WERI-Rb-1 (cell line): ENCODE measurements at regions not wholly inside any gene's neighbourhood (a gene's known extent, or its start where the extent isn't known, plus 50 kb on each side); places are given as distances from the start of the nearest gene placed in this dataset.

Experiments
- DNase-seq: peaks from one replicate; pipeline ENCODE4 v3.0.0-alpha.2; 2020
- H3K27ac ChIP-seq: fragments of 250-450 bp; sonication (Bioruptor Pico); 2 replicates; pipeline ENCODE4 v1.5.1; 2020; ENCODE audit warnings: mild to moderate bottlenecking, moderate library complexity
- H3K27me3 ChIP-seq: fragments of 250-450 bp; sonication (Bioruptor Pico); 2 replicates; pipeline ENCODE4 v1.5.1; 2021; ENCODE audit warnings: mild to moderate bottlenecking, low read depth, moderate library complexity; ENCODE audit not compliant: insufficient read depth, severe bottlenecking
- H3K36me3 ChIP-seq: fragments of 250-450 bp; sonication (Bioruptor Pico); 2 replicates; pipeline ENCODE4 v1.5.1; 2020; ENCODE audit warnings: mild to moderate bottlenecking, moderate library complexity
- H3K4me3 ChIP-seq: 2 replicates; pipeline ENCODE4 v1.5.1; 2011; ENCODE audit warnings: low read depth, mild to moderate bottlenecking, control low read depth, low read length
- H3K9me3 ChIP-seq: fragments of 250-450 bp; sonication (Bioruptor Pico); 2 replicates; pipeline ENCODE4 v1.5.1; 2021; ENCODE audit warnings: mild to moderate bottlenecking, moderate library complexity; ENCODE audit not compliant: severe bottlenecking
- CTCF ChIP-seq: IDR thresholded peaks from 2 replicates; pipeline ENCODE4 v1.5.1; 2011; ENCODE audit warnings: low read depth, mild to moderate bottlenecking, control low read depth, inconsistent platforms, low read length

- no peak for DNase-seq
- Histone ChIP-seq H3K4me3 (no peak overlapping the region), H3K27ac (no peak overlapping the region), H3K27me3 (no peaks in the 10 kb centered on the region), H3K9me3 (no peaks in the 10 kb centered on the region), H3K36me3 (no peaks in the 10 kb centered on the region)
- TF ChIP-seq CTCF: no peak
Measured at GRCh38 chr15:31498756-31499155, 172.1 kb downstream of the KLF13 start.

GRCh38 chr15:31499236-31499952 lies 172.8 kb downstream of the KLF13 start:
- Histone ChIP-seq H3K9me3 (no peaks in the 10 kb centered on the region), H3K27me3 (no peaks in the 10 kb centered on the region), H3K27ac (no peak overlapping the region), H3K36me3 (no peaks in the 10 kb centered on the region), H3K4me3 (no peak overlapping the region)
- TF ChIP-seq CTCF: no peak
- no peak for DNase-seq

- TF ChIP-seq CTCF: no peak
- no peak for DNase-seq
- H3K27ac ChIP-seq: no peak overlapping the region
Measured at GRCh38 chr15:31499953-31500765, 173.5 kb downstream of the KLF13 start.

GRCh38 chr15:31500766-31501449 lies 174.3 kb downstream of the KLF13 start:
- no peak for TF ChIP-seq CTCF
- H3K27ac ChIP-seq: no peak overlapping the region
- no peaks in the 10 kb centered on the region for H3K9me3 ChIP-seq
- H3K36me3 ChIP-seq: no peaks in the 10 kb centered on the region
- H3K4me3 ChIP-seq: no peak overlapping the region
- H3K27me3 ChIP-seq: no peaks in the 10 kb centered on the region
- no peak for DNase-seq

More at GRCh38 chr15:31499953-31500765, 173.5 kb downstream of the KLF13 start:
- no peaks in the 10 kb centered on the region for H3K9me3 ChIP-seq
- H3K4me3 ChIP-seq: no peak overlapping the region
- no peaks in the 10 kb centered on the region for H3K27me3 ChIP-seq
- H3K36me3 ChIP-seq: no peaks in the 10 kb centered on the region

GRCh38 chr15:31501536-31502157 lies 175.0 kb downstream of the KLF13 start:
- no peak for DNase-seq
- Histone ChIP-seq H3K27me3 (no peaks in the 10 kb centered on the region), H3K27ac (no peak overlapping the region), H3K4me3 (no peak overlapping the region), H3K36me3 (no peaks in the 10 kb centered on the region), H3K9me3 (no peaks in the 10 kb centered on the region)
- TF ChIP-seq CTCF: no peak
